ENCODE measurements at regions not wholly inside any gene's neighbourhood (a gene's known extent, or its start where the extent isn't known, plus 50 kb on each side); places are given as distances from the start of the nearest gene placed in this dataset.

DNA sequence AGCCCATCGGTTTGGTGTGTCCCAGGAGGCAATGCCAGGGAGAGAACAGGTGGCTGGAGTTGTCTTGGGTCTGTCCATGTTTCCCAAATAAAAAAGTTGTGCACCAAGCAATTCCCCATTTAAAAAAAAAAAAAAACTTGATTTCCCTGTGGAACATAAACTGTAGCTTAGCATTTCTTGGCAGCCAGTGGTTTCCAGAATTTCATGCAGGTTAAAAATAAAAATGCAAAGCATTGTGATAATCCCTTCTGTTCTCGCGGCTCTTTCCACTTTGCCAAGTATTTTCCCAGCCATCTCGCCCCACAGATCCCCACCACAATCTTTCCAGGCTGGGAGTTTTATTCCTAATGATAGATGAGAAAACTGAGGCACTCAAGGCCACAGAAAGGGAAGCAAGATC is 51.4 kb upstream of the MSX1 start:
- DNase-seq = peak in 1 of 2 donors; percentile 3

DNA sequence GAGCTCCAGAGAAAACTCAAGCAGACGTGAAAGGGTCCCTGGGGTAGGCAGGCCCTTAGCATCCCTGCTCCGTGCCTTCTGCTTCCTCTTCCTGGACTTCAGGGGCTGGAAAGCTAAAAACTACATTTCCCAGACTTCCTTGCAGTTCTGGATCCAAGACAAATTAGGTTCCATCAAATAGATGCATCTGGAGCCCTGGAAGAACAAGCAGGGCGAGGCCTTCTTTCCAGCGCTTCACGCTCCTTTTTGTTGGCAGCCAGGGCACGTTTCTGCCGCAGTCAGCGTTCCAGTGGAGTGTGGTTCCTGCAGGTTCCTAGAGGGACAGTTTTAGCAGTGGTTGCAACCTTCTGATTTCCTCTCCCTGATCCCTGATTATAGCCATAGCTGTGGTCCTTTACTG is 53.6 kb upstream of the MSX1 start:
- no peak for DNase-seq

DNA sequence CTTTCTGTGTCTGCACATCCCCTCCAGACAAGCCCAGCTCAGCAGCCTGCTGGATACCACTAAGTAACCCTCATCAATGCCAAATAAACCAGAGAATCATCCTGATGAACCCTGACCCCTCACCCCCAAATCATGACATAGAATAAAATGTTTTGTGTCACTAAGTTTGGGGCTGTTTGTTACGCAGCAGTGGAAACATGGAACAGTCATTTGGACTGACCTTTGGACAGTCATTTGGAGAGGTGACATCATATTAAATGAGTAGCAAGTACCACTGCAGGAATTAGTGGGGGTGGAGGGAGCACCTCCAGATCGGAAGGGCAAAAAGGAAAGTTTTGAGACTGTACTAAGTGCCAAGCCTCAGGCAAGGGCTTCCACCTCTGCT is 55.6 kb upstream of the MSX1 start:
- no peak for DNase-seq

DNA sequence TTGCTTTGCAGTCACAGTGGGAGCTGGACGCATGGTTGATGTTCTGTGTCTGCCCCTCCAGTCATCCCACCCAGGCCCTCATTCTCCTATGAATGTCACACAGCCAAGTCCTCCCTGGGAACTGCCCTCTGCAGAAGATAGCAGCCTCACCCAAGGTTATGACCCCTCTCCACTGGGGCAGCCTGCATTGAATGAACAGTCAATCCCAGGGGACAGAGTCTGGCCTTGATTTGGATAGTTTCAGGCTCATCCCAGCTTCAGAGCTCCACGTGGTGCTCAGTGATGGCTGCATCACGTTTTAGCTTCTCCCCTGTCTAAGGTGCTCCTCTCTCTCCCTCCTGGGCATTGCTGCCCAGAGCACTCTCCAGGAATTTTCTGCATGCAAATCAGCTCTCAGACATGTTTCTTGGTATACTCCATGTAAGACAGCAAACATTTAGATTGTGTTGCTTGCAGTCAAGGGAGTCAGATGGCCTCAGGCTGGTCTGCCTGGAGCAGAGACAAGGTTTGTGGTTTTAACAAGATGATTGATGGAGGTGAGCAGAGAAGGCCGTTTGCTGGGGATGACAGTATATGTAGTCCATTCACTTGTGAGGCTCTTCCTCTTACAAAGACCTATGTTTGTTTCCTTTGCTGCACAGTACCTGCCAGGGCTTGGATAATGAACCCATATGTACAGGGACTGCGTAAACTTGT is 56.1 kb upstream of the MSX1 start:
- DNase-seq = no peak

DNA sequence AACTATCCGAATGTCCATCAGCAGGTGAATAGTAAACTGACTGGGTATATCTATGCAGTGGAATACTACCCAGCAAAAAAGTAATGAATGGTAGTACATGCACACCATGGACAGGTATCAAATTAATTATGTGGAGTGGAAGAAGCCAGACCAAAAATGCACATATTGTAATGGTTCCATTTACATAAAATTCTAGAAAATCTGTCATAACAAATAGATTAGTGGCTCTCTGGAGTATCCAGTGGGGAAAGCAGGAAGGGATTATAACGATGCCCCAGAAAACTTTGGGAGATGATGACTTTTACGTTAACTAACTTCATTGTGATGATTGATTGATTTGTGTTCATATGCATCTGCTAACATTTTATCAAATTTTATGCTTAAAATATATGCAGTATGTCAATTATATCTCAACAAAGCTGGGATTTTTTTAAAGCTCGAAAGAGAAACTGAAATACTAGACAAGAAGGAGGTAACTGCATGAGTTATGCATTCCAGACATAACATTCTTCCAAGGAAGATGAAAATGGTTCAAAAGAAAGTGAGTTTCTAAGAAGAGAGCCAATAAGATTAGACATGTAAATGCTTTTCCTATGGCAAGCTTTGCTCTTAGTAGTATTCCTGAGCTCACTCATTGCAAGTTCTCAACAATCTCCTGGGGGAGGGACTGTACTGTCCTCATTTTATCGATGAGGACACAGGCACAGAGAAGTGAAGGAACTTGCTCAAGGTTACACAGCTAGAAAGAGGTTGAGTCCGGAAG is 58.6 kb upstream of the MSX1 start:
- DNase-seq = no peak

DNA sequence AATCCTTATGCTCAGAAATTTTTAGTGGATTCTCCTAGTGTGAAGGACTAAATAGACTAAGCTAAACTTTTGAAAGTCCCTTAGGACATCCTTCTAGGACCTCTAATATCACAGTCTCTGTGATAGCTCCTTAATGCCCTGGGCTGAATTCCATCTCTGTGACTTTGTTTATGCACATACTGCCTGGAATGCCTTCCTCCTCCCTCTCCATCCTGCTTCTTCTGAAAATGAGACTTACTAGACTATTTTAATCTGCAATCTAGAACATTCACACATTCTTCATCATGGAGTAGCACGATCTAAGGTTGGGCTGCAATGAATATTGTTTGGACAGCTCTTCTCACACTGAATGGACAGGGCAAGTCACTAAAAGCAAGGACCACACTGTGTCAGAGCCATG is 65.0 kb upstream of the MSX1 start:
- no peak for DNase-seq

DNA sequence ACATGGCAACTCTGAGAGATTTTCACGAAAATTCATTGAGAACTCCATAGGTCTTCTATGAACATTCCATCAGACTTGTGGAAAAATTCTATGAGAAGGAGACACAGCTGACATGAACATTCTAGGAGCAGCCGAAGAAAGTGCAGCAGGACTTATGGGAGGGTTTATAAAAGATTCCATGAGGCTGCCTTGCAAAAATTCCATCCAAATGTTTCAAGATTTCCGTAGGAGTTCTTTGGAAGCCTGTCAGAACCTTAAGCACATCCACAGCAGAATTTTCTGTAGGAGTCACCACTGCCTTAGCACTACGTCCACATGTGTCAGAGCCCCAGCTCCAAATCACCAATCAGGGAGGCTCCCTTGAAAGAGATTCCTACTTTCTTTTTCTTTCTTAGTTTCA is 67.0 kb upstream of the MSX1 start:
- DNase-seq = peak in 1 of 2 donors; percentile 3

DNA sequence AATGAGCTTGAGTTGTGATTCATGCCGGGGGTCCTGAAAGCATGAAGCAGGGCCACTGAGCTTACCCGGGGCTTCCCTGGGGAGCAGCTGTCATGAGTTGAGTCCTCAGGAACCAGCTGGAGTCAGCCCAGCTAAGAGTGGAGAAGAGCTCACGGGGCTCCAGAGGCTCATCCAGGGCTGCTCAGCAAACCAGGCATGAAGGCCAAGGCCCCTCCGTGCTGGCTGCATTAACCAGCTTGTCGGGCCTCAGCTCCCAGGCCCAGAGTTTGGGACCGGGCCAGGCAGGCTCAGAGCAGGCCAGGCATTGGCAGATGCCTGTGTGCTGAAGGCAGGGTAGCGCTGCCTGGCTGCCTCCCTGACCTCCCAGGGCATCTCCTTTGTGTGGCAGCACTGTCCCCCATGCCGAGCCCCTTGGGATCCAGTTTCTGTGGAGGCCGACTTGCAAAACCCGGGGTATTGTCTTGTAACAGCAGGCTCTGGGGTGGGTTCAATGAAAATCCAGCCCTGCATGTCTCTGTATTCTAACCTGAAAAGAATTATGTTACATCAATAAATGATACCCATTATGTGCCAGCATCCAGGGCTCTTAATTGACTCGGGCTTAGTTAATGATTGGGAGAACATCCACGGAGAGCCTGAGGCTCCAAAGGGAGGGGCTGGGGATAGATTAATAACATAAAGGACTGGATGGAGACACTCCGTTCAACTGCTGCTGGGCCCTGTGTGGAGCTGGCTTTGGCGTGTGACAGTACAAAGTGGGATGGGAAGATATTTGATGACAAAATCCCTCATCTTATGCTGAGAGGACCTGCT is 68.0 kb upstream of the MSX1 start:
- peak in 1 of 2 donors; percentile 43 for DNase-seq

DNA sequence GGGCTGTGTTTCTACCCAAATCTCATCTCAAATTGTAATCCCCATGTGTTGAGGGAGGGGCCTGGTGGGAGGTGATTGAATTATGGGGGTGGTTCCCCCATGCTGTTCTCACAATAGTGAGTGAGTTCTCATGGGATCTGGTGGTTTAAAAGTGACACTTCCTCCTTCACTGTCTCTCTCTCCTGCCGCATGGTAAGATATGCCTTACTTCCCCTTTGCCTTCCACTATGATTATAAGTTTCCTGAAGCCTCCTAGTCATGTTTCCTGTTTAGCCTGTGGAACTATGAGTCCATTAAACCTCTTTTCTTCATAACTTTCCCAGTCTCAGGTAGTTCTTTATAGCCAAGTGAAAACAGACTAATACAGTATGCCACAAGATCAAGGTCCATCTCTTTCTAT is 70.0 kb upstream of the MSX1 start:
- DNase-seq = no peak

DNA sequence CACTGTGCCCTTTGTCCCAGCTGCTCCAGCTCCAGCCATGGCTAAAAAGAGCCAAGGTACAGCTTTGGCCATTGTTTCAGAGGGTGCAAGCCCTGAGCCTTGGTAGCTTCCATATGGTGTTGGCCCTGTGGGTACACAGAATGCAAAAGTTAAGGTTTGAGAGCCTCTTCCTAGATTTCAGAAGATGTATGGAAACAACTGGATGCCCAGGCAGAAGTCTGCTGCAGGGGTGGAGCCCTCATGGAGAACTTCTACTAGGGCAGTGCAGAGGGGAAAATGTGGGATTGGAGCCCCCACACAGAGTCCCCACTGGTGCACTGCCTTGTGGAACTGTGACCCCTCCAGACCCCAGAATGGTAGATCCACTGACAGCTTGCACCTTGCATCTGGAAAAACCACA is 70.9 kb upstream of the MSX1 start:
- DNase-seq = no peak

DNA sequence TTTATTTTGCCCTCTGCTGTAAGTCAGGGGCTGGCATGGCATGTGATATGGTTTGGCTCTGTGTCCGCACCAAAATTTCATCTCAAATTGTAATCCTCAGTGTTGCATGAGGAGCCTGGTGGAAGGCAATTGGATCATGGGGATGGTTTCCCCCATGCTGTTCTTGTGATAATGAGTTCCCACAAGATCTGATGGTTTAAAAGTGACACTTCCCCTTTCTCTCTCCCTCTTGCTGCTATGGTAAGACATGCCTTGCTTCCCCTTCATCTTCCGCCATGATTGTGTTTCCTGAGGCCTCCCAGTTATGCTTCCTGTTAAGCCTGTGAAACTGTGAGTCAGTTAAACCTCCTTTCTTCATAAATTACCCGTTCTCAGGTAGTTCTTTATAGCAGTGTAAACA is 72.0 kb upstream of the MSX1 start:
- no peak for DNase-seq

DNA sequence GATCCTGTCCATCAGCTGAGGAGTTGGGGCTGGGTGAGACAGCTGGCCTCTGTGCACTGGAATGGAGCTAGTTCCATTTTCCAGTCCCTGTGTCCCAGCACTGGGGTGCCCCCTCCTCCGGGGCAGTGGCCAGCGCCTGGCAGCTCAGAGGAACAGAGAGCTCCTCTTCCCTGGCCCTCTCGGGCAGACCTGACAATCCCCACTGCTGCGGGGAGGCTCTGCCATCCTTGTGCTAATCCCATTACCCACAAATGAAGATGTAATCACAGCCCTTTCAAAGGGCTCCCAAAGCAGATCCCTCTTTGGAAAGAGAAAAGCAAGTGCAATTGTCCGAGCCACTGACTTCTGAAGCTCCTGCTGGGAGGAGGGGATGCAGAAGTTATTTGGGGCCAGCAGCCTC is 75.1 kb upstream of the MSX1 start:
- no peak for DNase-seq

DNA sequence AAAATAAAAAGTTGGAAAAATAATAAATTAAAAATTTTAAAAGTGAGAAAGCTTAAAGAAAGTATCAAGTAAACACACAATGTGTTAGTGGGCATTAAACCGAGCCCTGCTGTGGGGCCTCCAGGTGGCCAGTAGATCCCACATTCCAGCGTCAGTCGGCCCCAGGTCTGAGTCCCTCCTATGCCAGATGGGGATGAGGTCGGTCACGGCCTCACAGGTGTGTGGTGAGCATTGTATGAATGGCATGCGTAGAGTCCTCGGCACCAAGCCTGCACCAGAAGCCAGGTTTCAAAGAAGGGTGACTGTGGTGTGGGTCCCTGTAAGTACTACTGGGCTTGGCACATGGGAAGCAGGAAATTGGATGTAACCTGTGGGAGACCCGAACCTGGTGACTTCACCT is 75.6 kb upstream of the MSX1 start:
- no peak for DNase-seq

DNA sequence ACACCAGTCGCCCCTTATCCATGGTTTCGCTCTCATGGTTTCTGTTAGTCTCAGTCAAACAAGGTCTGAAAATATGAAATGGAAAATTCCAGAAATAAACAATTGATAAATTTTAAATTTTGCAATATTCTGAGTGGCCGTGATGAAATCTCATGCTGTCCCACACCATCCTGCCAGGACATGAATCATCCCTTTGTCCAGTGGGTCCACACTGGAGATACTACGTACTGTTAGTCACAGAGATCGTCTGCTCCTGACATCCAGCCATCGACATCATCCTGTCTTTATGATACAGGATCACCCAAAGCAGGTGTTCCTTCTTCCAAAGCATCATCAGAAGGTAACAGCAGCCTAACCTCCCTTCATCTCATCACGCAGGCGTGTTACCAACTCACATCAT is 76.5 kb upstream of the MSX1 start:
- DNase-seq = no peak

DNA sequence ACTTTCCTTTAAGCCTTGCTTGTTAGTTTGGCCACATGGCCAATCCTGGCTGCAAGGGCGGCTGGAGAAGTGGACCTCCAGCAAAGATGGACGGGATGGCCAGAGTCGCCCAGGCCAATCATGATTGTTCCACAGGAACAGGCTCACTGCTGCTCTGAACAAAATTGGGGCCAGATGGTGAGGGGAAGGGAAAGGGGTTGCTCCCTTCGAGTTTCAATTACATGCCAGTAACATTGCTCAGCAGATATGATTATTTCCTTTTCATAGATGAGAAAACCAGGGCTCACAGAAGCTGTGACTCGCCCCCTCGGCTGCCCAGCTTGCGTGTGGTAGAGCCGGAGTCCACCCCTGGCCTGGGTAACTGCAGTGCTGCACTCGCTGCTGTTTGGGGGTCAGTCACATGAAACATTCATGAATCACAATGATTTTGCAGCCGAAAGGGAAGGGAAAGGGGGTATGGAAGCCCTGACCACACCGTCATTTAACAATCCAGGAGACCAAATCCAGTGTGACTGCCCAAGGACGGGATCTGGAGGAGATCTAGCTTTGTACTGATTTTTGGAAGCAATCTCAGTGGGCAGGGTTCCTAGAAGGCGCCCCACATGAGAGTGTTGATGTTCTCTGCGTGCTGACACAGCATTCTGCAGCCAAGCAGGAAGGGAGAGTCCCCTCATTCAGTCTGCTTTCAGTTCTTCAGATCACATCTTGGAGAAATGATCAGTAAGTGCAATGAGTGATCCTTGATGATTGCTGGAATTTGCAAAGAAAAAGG is 77.3 kb upstream of the MSX1 start:
- no peak for DNase-seq

DNA sequence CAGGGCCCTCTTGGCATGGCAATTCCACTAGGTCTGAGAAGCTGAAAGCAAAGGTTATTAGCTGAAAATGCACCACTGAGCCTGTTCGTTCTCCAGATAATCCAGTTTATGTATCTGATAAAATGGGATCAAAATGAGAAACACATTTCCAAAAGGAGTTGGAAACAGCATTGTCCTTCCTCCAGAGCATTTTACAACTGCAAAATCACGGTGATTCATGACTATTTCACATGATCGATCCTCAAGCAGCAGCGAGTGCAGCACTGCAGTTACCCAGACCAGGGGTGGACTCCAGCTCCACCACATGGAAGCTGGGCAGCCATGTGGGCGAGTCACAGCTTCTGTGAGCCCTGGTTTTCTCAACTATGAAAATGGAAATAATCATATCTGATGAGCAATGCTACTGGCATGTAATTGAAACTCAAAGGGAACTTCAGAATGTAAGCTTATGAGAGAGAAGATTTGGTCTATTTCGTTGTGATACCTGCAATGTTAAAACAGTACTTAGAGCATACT is 78.7 kb upstream of the MSX1 start:
- no peak for DNase-seq

DNA sequence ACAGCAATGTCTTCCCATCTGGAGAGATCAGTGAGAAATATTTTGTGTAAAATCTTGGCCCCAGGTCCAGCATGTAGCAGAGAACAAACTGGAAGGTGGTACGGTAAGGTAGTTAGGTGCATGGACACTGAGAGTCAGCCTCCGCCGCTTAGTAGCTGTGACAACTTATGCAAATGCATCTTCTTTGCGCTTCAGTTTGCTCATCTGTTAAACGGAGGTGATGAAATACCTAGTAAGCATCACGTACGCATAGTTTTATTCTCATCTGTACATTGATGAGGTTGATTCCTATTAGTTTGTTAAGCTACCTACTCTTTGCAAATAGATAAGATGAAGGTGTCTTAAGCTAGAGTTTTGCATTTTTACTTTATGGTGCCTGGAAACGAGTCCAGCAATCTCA is 80.0 kb upstream of the MSX1 start:
- DNase-seq = no peak

DNA sequence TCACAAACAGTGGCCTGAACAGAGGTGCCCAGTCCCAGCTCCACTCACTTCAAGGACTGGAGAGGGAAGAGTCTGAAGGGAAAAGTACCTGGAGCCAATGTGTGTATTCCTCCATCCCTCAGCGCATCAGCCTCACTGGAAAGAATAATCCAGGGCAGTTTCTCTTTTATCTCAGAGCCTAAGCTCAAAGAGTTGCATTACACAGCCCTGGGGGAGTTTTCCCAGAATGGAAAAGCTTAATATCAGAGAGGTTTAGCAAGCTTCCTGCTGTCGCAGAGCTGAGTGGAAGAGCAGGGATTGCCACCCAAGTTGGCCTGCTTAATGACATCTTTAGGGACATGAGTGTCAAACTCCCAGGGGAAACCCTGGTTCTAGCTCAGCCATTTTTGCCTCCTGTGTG is 80.4 kb upstream of the MSX1 start:
- no peak for DNase-seq

DNA sequence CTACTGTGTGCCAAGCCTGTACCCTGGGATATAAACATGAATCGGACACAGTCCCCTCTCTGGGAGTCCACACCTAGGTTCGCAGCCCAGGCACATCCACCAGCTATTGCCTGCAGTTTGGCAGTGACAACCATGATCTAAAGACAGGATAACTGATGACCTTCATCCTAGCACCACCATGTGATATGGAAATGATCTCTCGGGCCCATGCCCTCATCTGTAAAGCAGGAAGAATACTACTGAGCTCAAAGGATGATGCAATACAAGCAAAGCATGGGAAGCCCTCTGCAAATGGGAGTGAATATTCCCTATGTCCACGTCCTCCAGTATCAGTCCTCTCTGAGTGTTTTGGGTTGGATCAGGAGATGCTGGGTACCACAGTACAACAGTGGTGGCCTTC is 80.9 kb upstream of the MSX1 start:
- no peak for DNase-seq

DNA sequence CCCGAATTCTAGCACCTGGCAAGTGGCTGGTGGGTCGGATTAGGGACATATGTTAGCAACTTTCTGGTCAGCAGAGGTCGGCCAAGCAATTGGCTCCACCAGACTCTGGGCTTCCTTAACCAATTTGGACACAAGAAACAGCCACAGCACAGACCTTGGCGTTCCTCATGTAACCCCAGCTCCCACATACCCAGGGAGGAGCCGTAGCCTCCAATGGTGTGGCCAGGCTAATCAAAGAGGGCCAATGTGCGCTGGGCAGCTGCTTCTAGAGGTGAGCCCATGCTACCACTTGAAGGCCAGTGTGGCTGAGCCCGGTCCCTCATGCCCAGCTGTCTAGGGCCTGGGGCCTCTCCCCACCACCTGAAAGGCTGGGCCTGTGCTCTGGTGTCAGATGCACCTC is 82.5 kb upstream of the MSX1 start:
- DNase-seq = no peak

DNA sequence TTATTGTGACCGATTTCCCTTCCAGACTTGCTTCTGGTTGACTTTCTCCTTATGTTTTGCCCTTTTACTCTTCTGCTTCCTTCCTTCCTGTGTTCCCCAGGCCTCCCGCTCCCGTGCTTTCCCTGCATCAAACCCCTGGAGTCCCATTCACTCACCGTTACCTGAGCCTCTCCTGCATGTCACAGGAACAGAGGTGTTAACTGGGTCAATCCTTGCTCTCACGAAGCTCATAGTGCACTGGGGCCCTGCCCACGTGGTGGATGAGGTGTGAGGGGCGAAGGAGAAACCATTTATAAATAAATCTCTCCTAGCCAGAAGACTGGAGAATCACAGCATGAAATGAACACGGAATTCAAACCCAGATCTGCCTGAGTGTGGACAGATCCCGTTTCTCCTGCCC is 83.1 kb upstream of the MSX1 start:
- DNase-seq = no peak

DNA sequence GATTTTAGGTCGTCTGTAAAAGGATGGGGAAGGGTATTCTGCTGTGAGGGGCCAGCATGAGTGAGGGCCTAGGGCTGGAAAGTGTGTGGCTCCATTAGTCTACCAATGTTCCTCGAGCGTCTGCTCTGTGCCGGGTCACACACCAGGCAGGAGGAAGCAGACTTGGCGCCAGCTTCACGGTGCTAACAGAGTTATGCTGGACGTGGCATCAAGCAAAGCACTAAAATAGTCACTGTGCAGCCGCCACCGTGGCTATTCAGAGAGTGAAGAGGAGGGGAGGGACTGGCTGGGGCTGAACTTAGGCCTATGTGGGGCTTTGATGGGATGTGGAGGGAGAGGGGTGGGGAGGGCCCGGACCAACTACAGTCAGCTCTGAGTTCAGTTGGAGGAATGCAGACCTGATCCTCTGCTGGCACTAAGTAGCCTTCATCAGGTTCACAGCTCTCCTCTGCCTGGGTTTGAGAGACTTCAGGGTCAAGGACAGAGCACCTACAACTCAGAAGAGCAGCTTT is 83.9 kb upstream of the MSX1 start:
- DNase-seq = no peak

DNA sequence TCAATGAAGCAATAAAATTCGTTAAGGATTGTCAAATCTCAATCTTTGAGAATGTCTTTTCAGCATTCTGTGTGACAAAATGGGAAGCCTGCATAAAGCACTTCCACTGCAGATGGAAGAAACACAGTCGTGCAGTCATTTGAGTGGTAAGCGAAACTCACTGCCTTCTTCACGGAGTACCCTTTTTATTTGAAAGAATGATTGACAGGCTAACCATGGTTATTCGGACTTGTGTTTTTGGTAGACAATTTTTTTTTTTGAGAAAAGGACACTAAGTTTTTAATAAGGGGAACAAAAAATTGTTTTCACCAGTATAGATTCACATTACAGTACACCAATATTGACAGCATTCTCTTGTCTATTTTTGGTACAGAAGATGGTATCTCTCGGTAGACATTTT is 86.9 kb upstream of the MSX1 start:
- DNase-seq = no peak
